WTC11 (cell line): ENCODE measurements at regions not wholly inside any gene's neighbourhood (a gene's known extent, or its start where the extent isn't known, plus 50 kb on each side); places are given as distances from the start of the nearest gene placed in this dataset.

Source experiments
- ATAC-seq: fragments of 200-7000 bp; cut with Tn5 transposase; 2 replicates; pipeline ENCODE4 v1.10.0; 2021; ENCODE audit warnings: mild to moderate bottlenecking, moderate library complexity
- CTCF ChIA-PET: fragments of 300-600 bp; sonication (Branson Sonifier 250); formaldehyde crosslinking; loops from one replicate; lab custom pipeline; 2021; ENCODE audit warnings: antibody characterized with exemption; lab: Charles Lee
- POLR2A ChIA-PET: fragments of 350-600 bp; sonication (Branson Sonifier 250); formaldehyde crosslinking; loops from one replicate; lab custom pipeline; 2021; ENCODE audit warnings: antibody characterized with exemption; lab: Charles Lee
- DNase-seq: peaks from one replicate; pipeline ENCODE4 v3.0.0; 2021; ENCODE audit warnings: low spot score
- H3K27ac Mint-ChIP-seq: 2 replicates; pipeline ENCODE4 v1.8.0; 2021; ENCODE audit warnings: mixed read lengths
- H3K27me3 Mint-ChIP-seq: 2 replicates; pipeline ENCODE4 v1.8.0; 2021; ENCODE audit warnings: low read depth, mild to moderate bottlenecking, moderate library complexity, mixed read lengths
- H3K36me3 Mint-ChIP-seq: 2 replicates; pipeline ENCODE4 v1.8.0; 2021; ENCODE audit warnings: mixed read lengths
- H3K4me1 Mint-ChIP-seq: 2 replicates; pipeline ENCODE4 v1.8.0; 2022; ENCODE audit warnings: mixed read lengths
- H3K4me3 Mint-ChIP-seq: 2 replicates; pipeline ENCODE4 v1.8.0; 2021; ENCODE audit warnings: mild to moderate bottlenecking, moderate library complexity, mixed read lengths
- H3K9me3 Mint-ChIP-seq: 2 replicates; pipeline ENCODE4 v1.8.0; 2021; ENCODE audit warnings: mixed read lengths
- AR ChIP-seq: fragments of 250-450 bp; sonication (Bioruptor Pico); IDR thresholded peaks from 2 replicates; pipeline ENCODE4 v1.9.0; 2021; ENCODE audit warnings: mild to moderate bottlenecking
- ETV6 ChIP-seq: sonication (generic); formaldehyde crosslinking; IDR thresholded peaks from 2 replicates; pipeline ENCODE4 v1.8.1; 2022; ENCODE audit warnings: mild to moderate bottlenecking, missing genetic modification reagents
- FOXJ3 ChIP-seq: sonication (generic); formaldehyde crosslinking; IDR thresholded peaks from 2 replicates; pipeline ENCODE4 v1.9.0; 2021; ENCODE audit warnings: missing genetic modification reagents, mild to moderate bottlenecking, borderline replicate concordance
- FOXP1 ChIP-seq: sonication (generic); formaldehyde crosslinking; IDR thresholded peaks from 2 replicates; pipeline ENCODE4 v1.8.0; 2022; ENCODE audit warnings: missing genetic modification reagents, mild to moderate bottlenecking, moderate library complexity, borderline replicate concordance
- GABPB1 ChIP-seq: sonication (generic); formaldehyde crosslinking; IDR thresholded peaks from 2 replicates; pipeline ENCODE4 v1.8.1; 2023; ENCODE audit warnings: mild to moderate bottlenecking, missing genetic modification reagents
- JAZF1 ChIP-seq: fragments of 250-450 bp; sonication (Bioruptor Pico); IDR thresholded peaks from 2 replicates; pipeline ENCODE4 v1.9.0; 2021; ENCODE audit warnings: moderate library complexity, mild to moderate bottlenecking, inconsistent platforms
- NFATC4 ChIP-seq: fragments of 250-450 bp; sonication (Bioruptor Pico); IDR thresholded peaks from 2 replicates; pipeline ENCODE4 v1.9.0; 2021; ENCODE audit warnings: mild to moderate bottlenecking
- SMAD3 ChIP-seq: sonication (generic); formaldehyde crosslinking; IDR thresholded peaks from 2 replicates; pipeline ENCODE4 v1.8.0; 2022; ENCODE audit warnings: missing genetic modification reagents, mild to moderate bottlenecking, borderline replicate concordance
- TP53 ChIP-seq: sonication (generic); formaldehyde crosslinking; IDR thresholded peaks from 2 replicates; pipeline ENCODE4 v1.8.1; 2023; ENCODE audit warnings: mild to moderate bottlenecking, missing genetic modification reagents
- ZBTB43 ChIP-seq: sonication (generic); formaldehyde crosslinking; IDR thresholded peaks from 2 replicates; pipeline ENCODE4 v1.8.1; 2023; ENCODE audit warnings: mild to moderate bottlenecking, missing genetic modification reagents
- ZNF219 ChIP-seq: sonication (generic); formaldehyde crosslinking; IDR thresholded peaks from 2 replicates; pipeline ENCODE4 v1.8.0; 2023; ENCODE audit warnings: missing genetic modification reagents, mild to moderate bottlenecking, borderline replicate concordance
- ZNF232 ChIP-seq: sonication (generic); formaldehyde crosslinking; IDR thresholded peaks from 2 replicates; pipeline ENCODE4 v1.8.0; 2022; ENCODE audit warnings: mild to moderate bottlenecking, missing genetic modification reagents
- ZNF512 ChIP-seq: sonication (generic); formaldehyde crosslinking; IDR thresholded peaks from 2 replicates; pipeline ENCODE4 v1.8.1; 2022; ENCODE audit warnings: missing genetic modification reagents, borderline replicate concordance
- TF ChIP-seq, protein P1 (sequence below): sonication (generic); formaldehyde crosslinking; IDR thresholded peaks from 2 replicates; pipeline ENCODE4 v1.8.0; 2022; ENCODE audit warnings: mild to moderate bottlenecking, missing genetic modification reagents
- TF ChIP-seq, protein P2 (sequence below): fragments of 250-450 bp; sonication (Bioruptor Pico); IDR thresholded peaks from 2 replicates; pipeline ENCODE4 v1.9.0; 2021; ENCODE audit warnings: mild to moderate bottlenecking, borderline replicate concordance
- TF ChIP-seq, protein P3 (sequence below): sonication (generic); formaldehyde crosslinking; IDR thresholded peaks from 2 replicates; pipeline ENCODE4 v1.8.0; 2023; ENCODE audit warnings: missing genetic modification reagents, mild to moderate bottlenecking, borderline replicate concordance
- TF ChIP-seq, protein P4 (sequence below): sonication (generic); formaldehyde crosslinking; IDR thresholded peaks from 2 replicates; pipeline ENCODE4 v1.8.1; 2023; ENCODE audit warnings: mild to moderate bottlenecking, missing genetic modification reagents, moderate library complexity
- TF ChIP-seq, protein P5 (sequence below): sonication (generic); formaldehyde crosslinking; IDR thresholded peaks from 2 replicates; pipeline ENCODE4 v1.8.1; 2022; ENCODE audit warnings: mild to moderate bottlenecking, missing genetic modification reagents, moderate library complexity, borderline replicate concordance

DNA sequence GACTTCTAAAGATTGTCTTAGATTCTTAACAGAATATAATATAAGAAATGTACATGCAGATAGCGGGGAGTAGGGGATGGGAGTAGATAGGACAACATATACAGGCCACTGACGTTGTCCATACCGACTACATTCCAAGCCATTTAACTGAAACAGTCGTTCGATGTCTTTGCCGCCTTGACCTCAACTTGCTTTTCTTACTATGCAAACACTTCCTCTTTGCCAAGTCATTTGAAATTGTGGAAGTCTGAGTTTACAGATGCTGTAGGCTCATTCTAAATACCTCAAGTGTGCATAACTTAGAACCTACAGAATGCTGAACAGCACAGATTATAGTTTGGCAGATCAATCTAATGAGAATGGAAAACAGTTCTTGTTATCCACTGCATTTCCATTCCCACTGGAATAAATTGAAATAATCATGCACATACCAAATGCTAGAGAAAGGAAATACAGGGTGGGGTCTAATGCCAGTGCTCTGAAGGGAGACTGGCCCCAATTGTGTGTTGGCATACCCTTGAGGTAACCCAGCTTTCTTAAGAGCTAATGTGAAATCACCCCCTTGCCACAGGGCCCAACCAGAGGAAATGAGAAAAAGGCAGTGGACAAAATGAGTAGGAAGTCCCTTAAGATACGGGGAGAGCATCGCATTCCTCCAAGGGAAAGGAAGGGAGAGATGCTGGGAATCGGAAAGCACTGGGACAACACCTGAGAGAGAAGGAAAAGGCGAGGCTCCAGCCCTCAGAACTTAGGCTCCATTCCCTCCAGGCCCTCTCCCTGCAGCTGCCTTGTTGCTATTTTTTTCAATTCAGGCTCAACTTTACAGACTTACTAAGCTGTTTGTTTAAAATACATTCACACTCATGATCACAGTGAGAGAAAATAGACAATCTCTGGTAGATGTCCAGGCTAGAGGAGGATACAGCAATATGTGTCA is 380.9 kb upstream of the TMTC1 start:
- H3K9me3 Mint-ChIP-seq: peaks cover 18% of the 10 kb centered on the region
- H3K36me3 Mint-ChIP-seq: peaks cover 7% of the 10 kb centered on the region; the same call in 1 of the 2 replicates
- CTCF ChIA-PET: no interaction called here
- H3K27ac Mint-ChIP-seq: no peak overlapping the region
- DNase-seq (no peak), ATAC-seq (no peak)
- POLR2A ChIA-PET: no interaction called here
- no peaks in the 10 kb centered on the region for H3K4me1 Mint-ChIP-seq
- no peak overlapping the region for H3K4me3 Mint-ChIP-seq
- no peaks in the 10 kb centered on the region for H3K27me3 Mint-ChIP-seq
- TF ChIP-seq JAZF1 (CRISPR knock-in tag) (no peak), FOXJ3 (CRISPR knock-in tag) (no peak), ZNF219 (CRISPR knock-in tag) (no peak), NFATC4 (CRISPR knock-in tag) (no peak), ETV6 (CRISPR knock-in tag) (no peak), GABPB1 (CRISPR knock-in tag) (no peak), FOXP1 (CRISPR knock-in tag) (no peak), TP53 (CRISPR knock-in tag) (no peak), SMAD3 (no peak), ZBTB43 (CRISPR knock-in tag) (no peak), AR (CRISPR knock-in tag) (no peak), ZNF232 (CRISPR knock-in tag) (no peak), ZNF512 (no peak)
- TF ChIP-seq, protein P1, sequence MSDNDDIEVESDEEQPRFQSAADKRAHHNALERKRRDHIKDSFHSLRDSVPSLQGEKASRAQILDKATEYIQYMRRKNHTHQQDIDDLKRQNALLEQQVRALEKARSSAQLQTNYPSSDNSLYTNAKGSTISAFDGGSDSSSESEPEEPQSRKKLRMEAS (CRISPR knock-in tag): no peak
- TF ChIP-seq, protein P2, sequence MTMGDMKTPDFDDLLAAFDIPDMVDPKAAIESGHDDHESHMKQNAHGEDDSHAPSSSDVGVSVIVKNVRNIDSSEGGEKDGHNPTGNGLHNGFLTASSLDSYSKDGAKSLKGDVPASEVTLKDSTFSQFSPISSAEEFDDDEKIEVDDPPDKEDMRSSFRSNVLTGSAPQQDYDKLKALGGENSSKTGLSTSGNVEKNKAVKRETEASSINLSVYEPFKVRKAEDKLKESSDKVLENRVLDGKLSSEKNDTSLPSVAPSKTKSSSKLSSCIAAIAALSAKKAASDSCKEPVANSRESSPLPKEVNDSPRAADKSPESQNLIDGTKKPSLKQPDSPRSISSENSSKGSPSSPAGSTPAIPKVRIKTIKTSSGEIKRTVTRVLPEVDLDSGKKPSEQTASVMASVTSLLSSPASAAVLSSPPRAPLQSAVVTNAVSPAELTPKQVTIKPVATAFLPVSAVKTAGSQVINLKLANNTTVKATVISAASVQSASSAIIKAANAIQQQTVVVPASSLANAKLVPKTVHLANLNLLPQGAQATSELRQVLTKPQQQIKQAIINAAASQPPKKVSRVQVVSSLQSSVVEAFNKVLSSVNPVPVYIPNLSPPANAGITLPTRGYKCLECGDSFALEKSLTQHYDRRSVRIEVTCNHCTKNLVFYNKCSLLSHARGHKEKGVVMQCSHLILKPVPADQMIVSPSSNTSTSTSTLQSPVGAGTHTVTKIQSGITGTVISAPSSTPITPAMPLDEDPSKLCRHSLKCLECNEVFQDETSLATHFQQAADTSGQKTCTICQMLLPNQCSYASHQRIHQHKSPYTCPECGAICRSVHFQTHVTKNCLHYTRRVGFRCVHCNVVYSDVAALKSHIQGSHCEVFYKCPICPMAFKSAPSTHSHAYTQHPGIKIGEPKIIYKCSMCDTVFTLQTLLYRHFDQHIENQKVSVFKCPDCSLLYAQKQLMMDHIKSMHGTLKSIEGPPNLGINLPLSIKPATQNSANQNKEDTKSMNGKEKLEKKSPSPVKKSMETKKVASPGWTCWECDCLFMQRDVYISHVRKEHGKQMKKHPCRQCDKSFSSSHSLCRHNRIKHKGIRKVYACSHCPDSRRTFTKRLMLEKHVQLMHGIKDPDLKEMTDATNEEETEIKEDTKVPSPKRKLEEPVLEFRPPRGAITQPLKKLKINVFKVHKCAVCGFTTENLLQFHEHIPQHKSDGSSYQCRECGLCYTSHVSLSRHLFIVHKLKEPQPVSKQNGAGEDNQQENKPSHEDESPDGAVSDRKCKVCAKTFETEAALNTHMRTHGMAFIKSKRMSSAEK (CRISPR knock-in tag): no peak
- TF ChIP-seq, protein P3, sequence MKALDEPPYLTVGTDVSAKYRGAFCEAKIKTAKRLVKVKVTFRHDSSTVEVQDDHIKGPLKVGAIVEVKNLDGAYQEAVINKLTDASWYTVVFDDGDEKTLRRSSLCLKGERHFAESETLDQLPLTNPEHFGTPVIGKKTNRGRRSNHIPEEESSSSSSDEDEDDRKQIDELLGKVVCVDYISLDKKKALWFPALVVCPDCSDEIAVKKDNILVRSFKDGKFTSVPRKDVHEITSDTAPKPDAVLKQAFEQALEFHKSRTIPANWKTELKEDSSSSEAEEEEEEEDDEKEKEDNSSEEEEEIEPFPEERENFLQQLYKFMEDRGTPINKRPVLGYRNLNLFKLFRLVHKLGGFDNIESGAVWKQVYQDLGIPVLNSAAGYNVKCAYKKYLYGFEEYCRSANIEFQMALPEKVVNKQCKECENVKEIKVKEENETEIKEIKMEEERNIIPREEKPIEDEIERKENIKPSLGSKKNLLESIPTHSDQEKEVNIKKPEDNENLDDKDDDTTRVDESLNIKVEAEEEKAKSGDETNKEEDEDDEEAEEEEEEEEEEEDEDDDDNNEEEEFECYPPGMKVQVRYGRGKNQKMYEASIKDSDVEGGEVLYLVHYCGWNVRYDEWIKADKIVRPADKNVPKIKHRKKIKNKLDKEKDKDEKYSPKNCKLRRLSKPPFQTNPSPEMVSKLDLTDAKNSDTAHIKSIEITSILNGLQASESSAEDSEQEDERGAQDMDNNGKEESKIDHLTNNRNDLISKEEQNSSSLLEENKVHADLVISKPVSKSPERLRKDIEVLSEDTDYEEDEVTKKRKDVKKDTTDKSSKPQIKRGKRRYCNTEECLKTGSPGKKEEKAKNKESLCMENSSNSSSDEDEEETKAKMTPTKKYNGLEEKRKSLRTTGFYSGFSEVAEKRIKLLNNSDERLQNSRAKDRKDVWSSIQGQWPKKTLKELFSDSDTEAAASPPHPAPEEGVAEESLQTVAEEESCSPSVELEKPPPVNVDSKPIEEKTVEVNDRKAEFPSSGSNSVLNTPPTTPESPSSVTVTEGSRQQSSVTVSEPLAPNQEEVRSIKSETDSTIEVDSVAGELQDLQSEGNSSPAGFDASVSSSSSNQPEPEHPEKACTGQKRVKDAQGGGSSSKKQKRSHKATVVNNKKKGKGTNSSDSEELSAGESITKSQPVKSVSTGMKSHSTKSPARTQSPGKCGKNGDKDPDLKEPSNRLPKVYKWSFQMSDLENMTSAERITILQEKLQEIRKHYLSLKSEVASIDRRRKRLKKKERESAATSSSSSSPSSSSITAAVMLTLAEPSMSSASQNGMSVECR (CRISPR knock-in tag): no peak
- TF ChIP-seq, protein P4, sequence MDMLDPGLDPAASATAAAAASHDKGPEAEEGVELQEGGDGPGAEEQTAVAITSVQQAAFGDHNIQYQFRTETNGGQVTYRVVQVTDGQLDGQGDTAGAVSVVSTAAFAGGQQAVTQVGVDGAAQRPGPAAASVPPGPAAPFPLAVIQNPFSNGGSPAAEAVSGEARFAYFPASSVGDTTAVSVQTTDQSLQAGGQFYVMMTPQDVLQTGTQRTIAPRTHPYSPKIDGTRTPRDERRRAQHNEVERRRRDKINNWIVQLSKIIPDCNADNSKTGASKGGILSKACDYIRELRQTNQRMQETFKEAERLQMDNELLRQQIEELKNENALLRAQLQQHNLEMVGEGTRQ: no peak
- TF ChIP-seq, protein P5, sequence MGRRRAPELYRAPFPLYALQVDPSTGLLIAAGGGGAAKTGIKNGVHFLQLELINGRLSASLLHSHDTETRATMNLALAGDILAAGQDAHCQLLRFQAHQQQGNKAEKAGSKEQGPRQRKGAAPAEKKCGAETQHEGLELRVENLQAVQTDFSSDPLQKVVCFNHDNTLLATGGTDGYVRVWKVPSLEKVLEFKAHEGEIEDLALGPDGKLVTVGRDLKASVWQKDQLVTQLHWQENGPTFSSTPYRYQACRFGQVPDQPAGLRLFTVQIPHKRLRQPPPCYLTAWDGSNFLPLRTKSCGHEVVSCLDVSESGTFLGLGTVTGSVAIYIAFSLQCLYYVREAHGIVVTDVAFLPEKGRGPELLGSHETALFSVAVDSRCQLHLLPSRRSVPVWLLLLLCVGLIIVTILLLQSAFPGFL (CRISPR knock-in tag): no peak
